Effector memory CD8-positive, alpha-beta T cell (primary cell): ENCODE measurements at regions not wholly inside any gene's neighbourhood (a gene's known extent, or its start where the extent isn't known, plus 50 kb on each side); places are given as distances from the start of the nearest gene placed in this dataset.

Experiments
- ATAC-seq: fragments of 150-1000 bp; cut with Tn5 transposase; replicated peaks from 2 replicates; pipeline ENCODE4 v1.10.0; 2021; ENCODE audit warnings: mild to moderate bottlenecking, moderate library complexity
- DNase-seq, 3 experiments: peaks; one replicate each; pipeline ENCODE4 v3.0.0; 2021
- H3K27ac Mint-ChIP-seq, 2 donors: one replicate each; pipeline ENCODE4 v1.8.0; 2022; ENCODE audit warnings: mild to moderate bottlenecking in 2 of 2, mixed read lengths in 2 of 2, moderate library complexity in 2 of 2
- H3K27me3 Mint-ChIP-seq, 2 donors: one replicate each; pipeline ENCODE4 v1.8.0; 2022; ENCODE audit warnings: mixed read lengths in 2 of 2
- H3K36me3 Mint-ChIP-seq: one replicate; pipeline ENCODE4 v1.8.0; 2022; ENCODE audit warnings: mild to moderate bottlenecking, moderate library complexity, mixed read lengths; ENCODE audit not compliant: insufficient read depth
- H3K4me1 Mint-ChIP-seq, 2 donors: one replicate each; pipeline ENCODE4 v1.8.0; 2022; ENCODE audit warnings: low read depth in 2 of 2, mixed read lengths in 2 of 2
- H3K4me3 Mint-ChIP-seq, 2 donors: one replicate each; pipeline ENCODE4 v1.8.0; 2022; ENCODE audit warnings: mild to moderate bottlenecking in 2 of 2, mixed read lengths in 2 of 2, moderate library complexity in 2 of 2
- H3K9me3 Mint-ChIP-seq, 2 donors: one replicate each; pipeline ENCODE4 v1.8.0; 2022; ENCODE audit warnings: mixed read lengths in 2 of 2

- Mint-ChIP-seq H3K4me1 (no peaks in the 10 kb centered on the region), H3K9me3 (no peaks in the 10 kb centered on the region), H3K4me3 (no peak overlapping the region), H3K36me3 (no peaks in the 10 kb centered on the region), H3K27ac (no peak overlapping the region), H3K27me3 (peaks cover 0 to 10% of the 10 kb centered on the region in 2 donors)
- DNase-seq (no peak), ATAC-seq (no peak)
Observed at GRCh38 chr4:81874661-81875515, 403.2 kb upstream of the RASGEF1B start.

GRCh38 chr4:81870275-81870674 is 398.6 kb upstream of the RASGEF1B start:
- no peak for ATAC-seq
- no peak overlapping the region for H3K4me3 Mint-ChIP-seq
- DNase-seq = no peak
- no peaks in the 10 kb centered on the region for H3K36me3 Mint-ChIP-seq
- no peak overlapping the region for H3K27ac Mint-ChIP-seq
- H3K27me3 Mint-ChIP-seq = no peaks in the 10 kb centered on the region
- H3K4me1 Mint-ChIP-seq = no peaks in the 10 kb centered on the region
- no peaks in the 10 kb centered on the region for H3K9me3 Mint-ChIP-seq

GRCh38 chr4:81860111-81860510 is 388.4 kb upstream of the RASGEF1B start:
- H3K4me1 Mint-ChIP-seq = no peaks in the 10 kb centered on the region
- no peak overlapping the region for H3K27ac Mint-ChIP-seq
- no peak for ATAC-seq
- no peak overlapping the region for H3K4me3 Mint-ChIP-seq
- H3K36me3 Mint-ChIP-seq = no peaks in the 10 kb centered on the region
- H3K9me3 Mint-ChIP-seq = no peaks in the 10 kb centered on the region
- no peak for DNase-seq
- peaks cover 0 to 16% of the 10 kb centered on the region in 2 donors for H3K27me3 Mint-ChIP-seq

GRCh38 chr4:81854406-81854805 is 382.7 kb upstream of the RASGEF1B start:
- ATAC-seq = no peak
- Mint-ChIP-seq H3K4me1 (no peaks in the 10 kb centered on the region), H3K36me3 (no peaks in the 10 kb centered on the region), H3K4me3 (no peak overlapping the region), H3K9me3 (peaks cover 0 to 1% of the 10 kb centered on the region in 2 donors), H3K27me3 (peaks cover 7 to 15% of the 10 kb centered on the region in 2 donors), H3K27ac (no peak overlapping the region)
- no peak for DNase-seq

GRCh38 chr4:81852031-81852715 is 380.5 kb upstream of the RASGEF1B start:
- Mint-ChIP-seq H3K4me1 (no peaks in the 10 kb centered on the region), H3K9me3 (peaks cover 0 to 1% of the 10 kb centered on the region in 2 donors), H3K27me3 (peaks cover 7 to 8% of the 10 kb centered on the region in 2 donors), H3K4me3 (no peak overlapping the region), H3K27ac (no peak overlapping the region), H3K36me3 (no peaks in the 10 kb centered on the region)
- ATAC-seq (no peak), DNase-seq (no peak)

GRCh38 chr4:81850701-81851100 is 379.0 kb upstream of the RASGEF1B start:
- ATAC-seq = no peak
- H3K4me1 Mint-ChIP-seq = no peaks in the 10 kb centered on the region

GRCh38 chr4:81845761-81846160 is 374.1 kb upstream of the RASGEF1B start:
- H3K27me3 Mint-ChIP-seq = peaks cover 2 to 3% of the 10 kb centered on the region in 2 donors
- H3K27ac Mint-ChIP-seq = no peak overlapping the region
- ATAC-seq (no peak), DNase-seq (no peak)
- no peaks in the 10 kb centered on the region for H3K4me1 Mint-ChIP-seq
- no peak overlapping the region for H3K4me3 Mint-ChIP-seq
- H3K36me3 Mint-ChIP-seq = no peaks in the 10 kb centered on the region
- H3K9me3 Mint-ChIP-seq = no peaks in the 10 kb centered on the region

More at GRCh38 chr4:81850701-81851100, 379.0 kb upstream of the RASGEF1B start:
- Mint-ChIP-seq H3K36me3 (no peaks in the 10 kb centered on the region), H3K27ac (no peak overlapping the region), H3K4me3 (no peak overlapping the region), H3K27me3 (peaks cover 7 to 8% of the 10 kb centered on the region in 2 donors), H3K9me3 (peaks cover 0 to 1% of the 10 kb centered on the region in 2 donors)
- DNase-seq = no peak

GRCh38 chr4:81845273-81845672 is 373.6 kb upstream of the RASGEF1B start:
- H3K27ac Mint-ChIP-seq = no peak overlapping the region
- ATAC-seq (no peak), DNase-seq (no peak)
- no peaks in the 10 kb centered on the region for H3K36me3 Mint-ChIP-seq
- no peaks in the 10 kb centered on the region for H3K4me1 Mint-ChIP-seq
- no peak overlapping the region for H3K4me3 Mint-ChIP-seq
- no peaks in the 10 kb centered on the region for H3K27me3 Mint-ChIP-seq
- H3K9me3 Mint-ChIP-seq = no peaks in the 10 kb centered on the region

- H3K27ac Mint-ChIP-seq = no peak overlapping the region
- no peak overlapping the region for H3K4me3 Mint-ChIP-seq
- peak; percentile 96 for ATAC-seq
- no peaks in the 10 kb centered on the region for H3K36me3 Mint-ChIP-seq
- H3K4me1 Mint-ChIP-seq = no peaks in the 10 kb centered on the region
- peak; percentile 68 to 78 (median 71) for DNase-seq
- H3K9me3 Mint-ChIP-seq = no peaks in the 10 kb centered on the region
- no peaks in the 10 kb centered on the region for H3K27me3 Mint-ChIP-seq
Observed at GRCh38 chr4:81844717-81845116, 373.0 kb upstream of the RASGEF1B start.

- H3K36me3 Mint-ChIP-seq = no peaks in the 10 kb centered on the region
- DNase-seq (no peak), ATAC-seq (no peak)
- H3K27ac Mint-ChIP-seq = no peak overlapping the region
- H3K4me3 Mint-ChIP-seq = no peak overlapping the region
- H3K27me3 Mint-ChIP-seq = no peaks in the 10 kb centered on the region
- no peaks in the 10 kb centered on the region for H3K4me1 Mint-ChIP-seq
- no peaks in the 10 kb centered on the region for H3K9me3 Mint-ChIP-seq
Observed at GRCh38 chr4:81839347-81840042, 367.8 kb upstream of the RASGEF1B start.

- no peak for ATAC-seq
- H3K4me1 Mint-ChIP-seq = no peaks in the 10 kb centered on the region
Observed at GRCh38 chr4:81838586-81838985, 366.9 kb upstream of the RASGEF1B start.

GRCh38 chr4:81836716-81837115 is 365.0 kb upstream of the RASGEF1B start:
- Mint-ChIP-seq H3K4me1 (peaks cover 0 to 4% of the 10 kb centered on the region in 2 donors), H3K36me3 (no peaks in the 10 kb centered on the region), H3K27ac (no peak overlapping the region), H3K4me3 (no peak overlapping the region), H3K27me3 (peaks cover 6 to 9% of the 10 kb centered on the region in 2 donors), H3K9me3 (no peaks in the 10 kb centered on the region)
- DNase-seq (no peak), ATAC-seq (no peak)

More at GRCh38 chr4:81838586-81838985, 366.9 kb upstream of the RASGEF1B start:
- H3K4me3 Mint-ChIP-seq = no peak overlapping the region
- DNase-seq = no peak
- no peaks in the 10 kb centered on the region for H3K9me3 Mint-ChIP-seq
- no peaks in the 10 kb centered on the region for H3K36me3 Mint-ChIP-seq
- peaks cover 0 to 5% of the 10 kb centered on the region in 2 donors for H3K27me3 Mint-ChIP-seq
- no peak overlapping the region for H3K27ac Mint-ChIP-seq

- no peak overlapping the region for H3K27ac Mint-ChIP-seq
- peaks cover 6 to 9% of the 10 kb centered on the region in 2 donors for H3K27me3 Mint-ChIP-seq
- DNase-seq = no peak
- H3K4me3 Mint-ChIP-seq = no peak overlapping the region
- no peaks in the 10 kb centered on the region for H3K9me3 Mint-ChIP-seq
- ATAC-seq = no peak
- H3K4me1 Mint-ChIP-seq = peaks cover 0 to 4% of the 10 kb centered on the region in 2 donors
- no peaks in the 10 kb centered on the region for H3K36me3 Mint-ChIP-seq
Observed at GRCh38 chr4:81833576-81833975, 361.9 kb upstream of the RASGEF1B start.
